ENCODE measurements at regions not wholly inside any gene's neighbourhood (a gene's known extent, or its start where the extent isn't known, plus 50 kb on each side); places are given as distances from the start of the nearest gene placed in this dataset.
A peak's percentile ranks its signal among the peaks of the same experiment; 100 is the strongest.

DNA sequence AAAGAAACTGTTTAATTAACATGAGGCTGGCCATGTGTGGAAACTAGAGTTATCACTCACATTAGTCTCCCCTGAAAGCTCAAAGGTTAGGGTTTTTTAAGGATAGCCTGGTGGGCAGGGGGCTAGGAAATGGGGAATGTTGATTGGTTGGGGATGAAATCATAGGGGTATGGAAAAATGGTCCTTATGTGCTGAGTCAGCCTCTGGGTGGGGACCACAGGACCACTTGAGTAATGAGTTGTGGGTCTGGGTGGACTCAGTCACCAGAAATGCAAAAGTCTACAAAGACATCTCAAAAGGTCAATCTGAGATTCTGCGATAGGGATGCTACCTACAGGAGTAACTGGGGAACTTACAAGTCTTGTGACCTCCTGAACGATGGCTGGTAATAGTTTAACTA lies 362.8 kb downstream of the DMAC1 start:
- no peaks in the 10 kb centered on the region for H3K36me3 ChIP-seq (replicated peaks in 1 of 2; ENCODE audit: control insufficient read depth in 1 of 2, insufficient read depth in 2 of 2, low read length in 2 of 2)
- in situ Hi-C loops (cut with HindIII; ENCODE audit: extremely low pct_ligation_motif_present, low pct_unique_long_range_greater_than_20kb) = no loop called here
- peak; percentile 27 to 73; a peak in 2 of 4 replicates for TF ChIP-seq MAFK (conservative IDR thresholded peaks at IDR 0.05 in 1 of 2, IDR thresholded peaks at IDR 0.05 in 1 of 2; ENCODE audit: low read length in 2 of 2)
- TF ChIP-seq MAFF (IDR thresholded peaks at IDR 0.05; ENCODE audit: low read depth, low read length) = peak; percentile 50; the same call in 1 of the 2 replicates
- TF ChIP-seq WIZ (CRISPR knock-in tag; IDR thresholded peaks at IDR 0.05) = no peak
- no peak overlapping the region for H3K27ac ChIP-seq (ENCODE audit: extremely low read length, insufficient read depth, low read length)
- BruUV-seq (replicated peaks) = no TSS peak
- no peaks in the 10 kb centered on the region for H3K79me2 ChIP-seq (ENCODE audit: insufficient read depth, low read length)
- intact Hi-C loops (cut with micrococcal nuclease; ENCODE audit: unreplicated experiment) = no loop called here
- ATAC-seq = no peak
- POLR2A ChIA-PET = no interaction called here
- no peak for FAIRE-seq
- H2AFZ ChIP-seq (ENCODE audit: low read length) = no peak overlapping the region
- no peaks in the 10 kb centered on the region for H3K4me1 ChIP-seq (ENCODE audit: insufficient read depth, low read length)
- no peaks in the 10 kb centered on the region for H3K27me3 ChIP-seq (ENCODE audit: control insufficient read depth in 1 of 2, insufficient read depth in 2 of 2, low read length in 2 of 2)
- no peak overlapping the region for H3K4me2 ChIP-seq (ENCODE audit: low read depth, low read length)
- no peaks in the 10 kb centered on the region for H4K20me1 ChIP-seq (ENCODE audit: insufficient read depth, low read length)
- DNase-seq (ENCODE audit: low spot score) = no peak
- peaks cover 12% of the 10 kb centered on the region for H3K9me3 ChIP-seq (ENCODE audit: low read length)
- CTCF ChIA-PET (ENCODE audit: low intra/inter-chr PET ratio, low total read pairs) = no interaction called here
- 0% methylated on average over 2 of the region's 2 CpGs for WGBS (ENCODE audit: low lambda C conversion rate)
- H3K4me3 ChIP-seq (replicated peaks in 1 of 3; ENCODE audit: insufficient read depth in 1 of 3, low read depth in 2 of 3, low read length in 3 of 3) = no peak overlapping the region
- no peak overlapping the region for H3K9ac ChIP-seq (ENCODE audit: insufficient read depth, low read depth, low read length)

DNA sequence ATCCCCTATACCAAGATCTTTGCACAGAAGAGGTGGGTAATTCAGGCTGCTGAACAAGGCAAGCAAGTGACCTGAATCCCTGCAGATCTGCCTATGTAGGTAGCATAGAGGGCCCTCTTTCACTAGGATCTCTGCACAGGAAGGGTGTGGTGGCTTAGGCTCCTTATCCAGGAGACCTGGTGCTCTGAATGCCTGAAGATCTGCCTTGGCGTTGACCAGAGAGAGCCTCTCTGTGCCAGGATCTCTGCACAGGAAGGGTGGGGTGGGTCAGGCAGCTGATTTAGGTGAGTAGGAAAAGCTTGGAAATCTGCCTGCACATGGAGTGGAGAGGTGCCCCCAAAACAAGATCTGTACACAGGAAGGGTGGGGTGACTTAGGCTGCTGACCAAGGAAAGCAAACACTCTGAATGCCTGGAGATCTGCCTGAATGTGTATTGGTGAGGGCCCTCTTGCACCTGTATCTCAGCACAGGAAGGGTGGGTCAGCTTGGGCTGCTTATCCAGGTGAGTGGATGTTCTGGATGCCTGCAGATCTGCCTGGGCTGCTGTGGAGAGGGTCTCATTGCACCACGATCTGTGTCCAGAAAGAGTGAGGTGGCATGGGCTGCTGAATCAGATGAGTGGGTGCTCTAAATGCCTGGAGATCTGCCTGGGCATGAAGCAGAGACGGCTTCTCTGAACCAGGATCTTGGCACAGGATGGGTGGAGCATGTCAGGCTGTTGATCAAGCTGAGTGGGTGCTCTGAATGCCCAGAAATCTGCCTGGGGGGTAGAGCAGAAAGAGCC lies 365.9 kb downstream of the DMAC1 start:
- Histone ChIP-seq H3K9ac (ENCODE audit: insufficient read depth, low read depth, low read length) (no peak overlapping the region), H3K27me3 (ENCODE audit: control insufficient read depth in 1 of 2, insufficient read depth in 2 of 2, low read length in 2 of 2) (no peaks in the 10 kb centered on the region), H3K9me3 (ENCODE audit: low read length) (peaks cover 22% of the 10 kb centered on the region), H3K4me3 (replicated peaks in 1 of 3; ENCODE audit: insufficient read depth in 1 of 3, low read depth in 2 of 3, low read length in 3 of 3) (no peak overlapping the region), H3K79me2 (ENCODE audit: insufficient read depth, low read length) (no peaks in the 10 kb centered on the region), H2AFZ (ENCODE audit: low read length) (no peak overlapping the region), H3K27ac (ENCODE audit: extremely low read length, insufficient read depth, low read length) (no peak overlapping the region), H3K36me3 (replicated peaks in 1 of 2; ENCODE audit: control insufficient read depth in 1 of 2, insufficient read depth in 2 of 2, low read length in 2 of 2) (no peaks in the 10 kb centered on the region), H3K4me1 (ENCODE audit: insufficient read depth, low read length) (no peaks in the 10 kb centered on the region), H4K20me1 (ENCODE audit: insufficient read depth, low read length) (no peaks in the 10 kb centered on the region), H3K4me2 (ENCODE audit: low read depth, low read length) (no peak overlapping the region)
- intact Hi-C loops (cut with micrococcal nuclease; ENCODE audit: unreplicated experiment) (no loop called here), in situ Hi-C loops (cut with HindIII; ENCODE audit: extremely low pct_ligation_motif_present, low pct_unique_long_range_greater_than_20kb) (no loop called here)
- ChIA-PET POLR2A (no interaction called here), CTCF (ENCODE audit: low intra/inter-chr PET ratio, low total read pairs) (no interaction called here)
- no TSS peak for BruUV-seq (replicated peaks)
- no peak for ATAC-seq
- no peak for FAIRE-seq
- 8% methylated on average over 2 of the region's 3 CpGs for WGBS (ENCODE audit: low lambda C conversion rate)
- no peak for DNase-seq (ENCODE audit: low spot score)
- TF ChIP-seq PCBP2 (optimal IDR thresholded peaks at IDR 0.05; ENCODE audit: low read depth, low read length, poor library complexity, severe bottlenecking) (no peak), NFATC3 (CRISPR knock-in tag; IDR thresholded peaks at IDR 0.05) (no peak), ZNF777 (CRISPR knock-in tag; IDR thresholded peaks at IDR 0.05) (no peak), ZNF724P (CRISPR knock-in tag; IDR thresholded peaks at IDR 0.05; ENCODE audit: borderline replicate concordance) (no peak), KLF9 (CRISPR knock-in tag; IDR thresholded peaks at IDR 0.05; ENCODE audit: low read depth) (no peak), ZNF343 (CRISPR knock-in tag; IDR thresholded peaks at IDR 0.05) (no peak), CEBPB (IDR thresholded peaks at IDR 0.05; ENCODE audit: borderline replicate concordance, low read depth, low read length) (no peak), ZKSCAN5 (CRISPR knock-in tag; IDR thresholded peaks at IDR 0.05) (no peak), MAF1 (CRISPR knock-in tag; IDR thresholded peaks at IDR 0.05; ENCODE audit: borderline replicate concordance) (no peak), ZNF572 (CRISPR knock-in tag; IDR thresholded peaks at IDR 0.05) (no peak), ZNF773 (CRISPR knock-in tag; IDR thresholded peaks at IDR 0.05; ENCODE audit: borderline replicate concordance) (no peak), CENPX (CRISPR knock-in tag; IDR thresholded peaks at IDR 0.05) (no peak), KLF15 (CRISPR knock-in tag; IDR thresholded peaks at IDR 0.05; ENCODE audit: borderline replicate concordance) (no peak), RFX1 (IDR thresholded peaks at IDR 0.05) (no peak), MEF2D (CRISPR knock-in tag; IDR thresholded peaks at IDR 0.05) (no peak)
- TF ChIP-seq, protein P1, sequence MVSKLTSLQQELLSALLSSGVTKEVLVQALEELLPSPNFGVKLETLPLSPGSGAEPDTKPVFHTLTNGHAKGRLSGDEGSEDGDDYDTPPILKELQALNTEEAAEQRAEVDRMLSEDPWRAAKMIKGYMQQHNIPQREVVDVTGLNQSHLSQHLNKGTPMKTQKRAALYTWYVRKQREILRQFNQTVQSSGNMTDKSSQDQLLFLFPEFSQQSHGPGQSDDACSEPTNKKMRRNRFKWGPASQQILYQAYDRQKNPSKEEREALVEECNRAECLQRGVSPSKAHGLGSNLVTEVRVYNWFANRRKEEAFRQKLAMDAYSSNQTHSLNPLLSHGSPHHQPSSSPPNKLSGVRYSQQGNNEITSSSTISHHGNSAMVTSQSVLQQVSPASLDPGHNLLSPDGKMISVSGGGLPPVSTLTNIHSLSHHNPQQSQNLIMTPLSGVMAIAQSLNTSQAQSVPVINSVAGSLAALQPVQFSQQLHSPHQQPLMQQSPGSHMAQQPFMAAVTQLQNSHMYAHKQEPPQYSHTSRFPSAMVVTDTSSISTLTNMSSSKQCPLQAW (CRISPR knock-in tag; IDR thresholded peaks at IDR 0.05) = no peak

Measured in HepG2 (cell line).